HCT116 (cell line): ENCODE measurements at regions not wholly inside any gene's neighbourhood (a gene's known extent, or its start where the extent isn't known, plus 50 kb on each side); places are given as distances from the start of the nearest gene placed in this dataset.

ENCODE experiments used
- ATAC-seq: fragments of 200-7000 bp; cut with Tn5 transposase; 2 replicates; pipeline ENCODE4 v1.9.1; 2020; ENCODE audit warnings: mild to moderate bottlenecking, moderate library complexity
- BruUV-seq: library from RNA; stranded (reverse); fragments of 400-500 nt; replicated peaks from 2 replicates; lab custom pipeline; 2021; lab: Mats Ljungman, UMichigan
- CTCF ChIA-PET: fragments of 300-600 bp; sonication (Branson Sonifier 250); formaldehyde crosslinking; loops from one replicate; lab custom pipeline; 2021; ENCODE audit warnings: antibody characterized with exemption; lab: Charles Lee
- POLR2A ChIA-PET: fragments of 300-600, 350-600 bp; sonication (Branson Sonifier 250); formaldehyde crosslinking; loops from one replicate; lab custom pipeline; 2021; ENCODE audit warnings: antibody characterized with exemption; lab: Charles Lee
- RAD21 ChIA-PET, 2 experiments: fragments of 300-600 bp; sonication (Branson Sonifier 250); formaldehyde crosslinking; loops; one replicate each; lab custom pipeline; 2023; ENCODE audit warnings: low total read pairs in 2 of 2; ENCODE audit not compliant: uncharacterized antibody in 2 of 2, unreplicated experiment in 2 of 2, low non-redundant PET in 1 of 2; lab: Charles Lee
- DNase-seq: peaks from one replicate; pipeline ENCODE4 v3.0.0-alpha.2; 2010; ENCODE audit warnings: low read depth, low spot score
- H2AFZ ChIP-seq: fragments of 200-600 bp; shearing (Covaris generic), sonication (generic); 2 replicates; pipeline ENCODE4 v1.6.1; 2017; ENCODE audit warnings: low read depth, mixed run types, mixed read lengths, antibody characterized with exemption, low read length; ENCODE audit not compliant: poor library complexity, severe bottlenecking
- H3K27ac ChIP-seq: 2 replicates; pipeline ENCODE4 v1.5.1; 2012; ENCODE audit warnings: low read depth, low read length
- H3K27me3 ChIP-seq: fragments of 200-600 bp; sonication (generic); 2 replicates; pipeline ENCODE4 v1.6.1; 2016; ENCODE audit warnings: mixed run types, low read length, mixed read lengths; ENCODE audit not compliant: insufficient read depth
- H3K36me3 ChIP-seq, 2 experiments: fragments of 200-500 bp in 1 of 2; fragments of 200-600 bp in 1 of 2; sonication (Bioruptor generic) in 1 of 2; sonication (generic) in 1 of 2; 2 replicates each; pipeline versions ENCODE4 v1.5.1 to v1.6.1; 2014 to 2016; ENCODE audit warnings: low read length in 2 of 2, inconsistent platforms in 1 of 2, mixed read lengths in 1 of 2, mixed run types in 1 of 2; ENCODE audit not compliant: insufficient read depth in 2 of 2, control insufficient read depth in 1 of 2
- H3K4me1 ChIP-seq, 2 experiments: fragments of 200-600 bp in 1 of 2; sonication (generic) in 1 of 2; 2 replicates each; pipeline versions ENCODE4 v1.5.1 to v1.6.1; 2012 to 2017; ENCODE audit warnings: low read length in 2 of 2, inconsistent platforms in 1 of 2, mild to moderate bottlenecking in 1 of 2, mixed read lengths in 1 of 2, mixed run types in 1 of 2, moderate library complexity in 1 of 2; ENCODE audit not compliant: insufficient read depth in 2 of 2, control insufficient read depth in 1 of 2
- H3K4me2 ChIP-seq: fragments of 200-600 bp; sonication (generic); 2 replicates; pipeline ENCODE4 v1.6.1; 2017; ENCODE audit warnings: mixed run types, low read length, mixed read lengths
- H3K4me3 ChIP-seq, 2 experiments: fragments of 200-600 bp in 1 of 2; sonication (generic) in 1 of 2; replicated peaks in 1 of 2; 2 replicates each; pipeline ENCODE4 v1.5.1; 2011 to 2016; ENCODE audit warnings: low read length in 2 of 2, control low read depth in 1 of 2, low read depth in 1 of 2, mild to moderate bottlenecking in 1 of 2, mixed read lengths in 1 of 2, mixed run types in 1 of 2
- H3K79me2 ChIP-seq: fragments of 200-600 bp; sonication (generic); 2 replicates; pipeline ENCODE4 v1.6.1; 2017; ENCODE audit warnings: mild to moderate bottlenecking, mixed run types, low read length, moderate library complexity, mixed read lengths; ENCODE audit not compliant: insufficient read depth
- H3K9ac ChIP-seq: fragments of 200-600 bp; sonication (generic); 2 replicates; pipeline ENCODE4 v1.6.1; 2016; ENCODE audit warnings: low read length, mixed read lengths
- H3K9me2 ChIP-seq: fragments of 200-600 bp; sonication (generic), shearing (Covaris generic); 2 replicates; pipeline ENCODE4 v1.6.1; 2017; ENCODE audit warnings: mixed run types, mild to moderate bottlenecking, moderate library complexity; ENCODE audit not compliant: insufficient read depth
- H3K9me3 ChIP-seq, 2 experiments: fragments of 200-500 bp in 1 of 2; fragments of 200-600 bp in 1 of 2; sonication (Bioruptor generic) in 1 of 2; sonication (generic) in 1 of 2; 2 replicates each; pipeline ENCODE4 v1.6.1; 2014 to 2017; ENCODE audit warnings: low read length in 2 of 2, mixed read lengths in 2 of 2, inconsistent platforms in 1 of 2, low read depth in 1 of 2, mild to moderate bottlenecking in 1 of 2, mixed run types in 1 of 2, moderate library complexity in 1 of 2; ENCODE audit not compliant: control insufficient read depth in 1 of 2, insufficient read depth in 1 of 2
- H4K20me1 ChIP-seq: fragments of 200-600 bp; sonication (generic), shearing (Covaris generic); 2 replicates; pipeline ENCODE4 v1.6.1; 2017; ENCODE audit warnings: mixed run types, mild to moderate bottlenecking, moderate library complexity; ENCODE audit not compliant: insufficient read depth
- CBX3 ChIP-seq: IDR thresholded peaks from 2 replicates; pipeline ENCODE4 v1.6.1; 2012; ENCODE audit warnings: low read depth
- CEBPB ChIP-seq: IDR thresholded peaks from 2 replicates; pipeline ENCODE4 v1.6.1; 2012; ENCODE audit warnings: low read depth
- EGR1 ChIP-seq: IDR thresholded peaks from 2 replicates; pipeline ENCODE4 v1.6.1; 2012; ENCODE audit warnings: low read depth
- ELF1 ChIP-seq: IDR thresholded peaks from 2 replicates; pipeline ENCODE4 v1.6.1; 2012; ENCODE audit warnings: low read depth, borderline replicate concordance
- FOSL1 ChIP-seq: IDR thresholded peaks from 2 replicates; pipeline ENCODE4 v1.6.1; 2012; ENCODE audit warnings: low read depth
- JUND ChIP-seq: IDR thresholded peaks from 2 replicates; pipeline ENCODE4 v1.6.1; 2012
- POLR2A ChIP-seq: IDR thresholded peaks from 2 replicates; pipeline ENCODE4 v1.7.0; 2011; ENCODE audit warnings: borderline replicate concordance; ENCODE audit not compliant: insufficient read depth, insufficient read length; ENCODE audit errors: extremely low read depth
- RAD21 ChIP-seq: IDR thresholded peaks from 2 replicates; pipeline ENCODE4 v1.6.1; 2012; ENCODE audit warnings: low read depth, mild to moderate bottlenecking
- SIN3A ChIP-seq: IDR thresholded peaks from 2 replicates; pipeline ENCODE4 v1.6.1; 2012; ENCODE audit warnings: low read depth
- SP1 ChIP-seq: IDR thresholded peaks from 2 replicates; pipeline ENCODE4 v1.6.1; 2012; ENCODE audit warnings: low read depth
- SRF ChIP-seq: IDR thresholded peaks from 2 replicates; pipeline ENCODE4 v1.6.1; 2012; ENCODE audit warnings: low read depth
- ZNF274 ChIP-seq: fragments of 200-500 bp; sonication (Bioruptor generic); IDR thresholded peaks from 2 replicates; pipeline ENCODE4 v1.6.1; 2014; ENCODE audit warnings: mild to moderate bottlenecking, low read depth, low read length, inconsistent platforms
- intact Hi-C: fragments of 100-400 bp; cut with micrococcal nuclease; formaldehyde crosslinking; loops from 2 replicates; pipeline ENCODE4 v1.10.0; 2022
- TF ChIP-seq, protein P1 (sequence below), 3 experiments: fragments of 200-600 bp in 1 of 3; sonication (generic) in 1 of 3; IDR thresholded peaks in 2 of 3; conservative IDR thresholded peaks in 1 of 3; 2 replicates each; pipeline ENCODE4 v1.5.1; 2012 to 2017; ENCODE audit warnings: low read depth in 2 of 3, low read length in 2 of 3, antibody characterized with exemption in 1 of 3, borderline replicate concordance in 1 of 3, control low read depth in 1 of 3, mild to moderate bottlenecking in 1 of 3, mixed read lengths in 1 of 3, mixed run types in 1 of 3, moderate library complexity in 1 of 3; ENCODE audit not compliant: insufficient read depth in 1 of 3
- TF ChIP-seq, protein P2 (sequence below): IDR thresholded peaks from 2 replicates; pipeline ENCODE4 v1.6.1; 2012
- TF ChIP-seq, protein P3 (sequence below): IDR thresholded peaks from 2 replicates; pipeline ENCODE4 v1.6.1; 2012; ENCODE audit warnings: low read depth
- TF ChIP-seq, protein P4 (sequence below): IDR thresholded peaks from 2 replicates; pipeline ENCODE4 v1.6.1; 2011; ENCODE audit warnings: mild to moderate bottlenecking, low read length, moderate library complexity; ENCODE audit not compliant: insufficient replicate concordance; ENCODE audit errors: extremely low read depth

DNA sequence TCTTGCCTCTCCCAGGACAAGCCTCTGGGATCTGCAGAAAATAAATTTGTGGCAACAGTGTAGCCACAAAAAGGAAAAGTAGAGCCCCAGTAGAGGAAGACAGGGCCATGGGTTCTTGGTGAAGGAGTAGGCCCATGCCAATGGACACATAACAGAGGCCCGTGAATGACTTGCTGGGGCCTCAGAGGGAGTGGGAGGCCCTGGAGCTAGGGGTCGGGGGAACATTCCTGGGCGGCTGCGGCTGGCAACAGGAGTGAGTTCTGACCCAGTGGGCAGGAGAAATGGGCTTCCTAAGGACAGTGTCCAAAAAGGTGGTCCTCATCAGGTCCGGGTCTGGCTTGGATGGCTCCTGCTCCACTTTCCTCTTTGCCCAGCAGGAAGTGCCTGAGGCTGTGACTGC is 260.0 kb downstream of the CCSER2 start:
- ATAC-seq = no peak
- CTCF ChIA-PET = no interaction called here

More for the DNA sequence above, 260.0 kb downstream of the CCSER2 start:
- H3K9me2 ChIP-seq = no peaks in the 10 kb centered on the region
- TF ChIP-seq CBX3 = no peak
- no peak for TF ChIP-seq SP1
- no peak for TF ChIP-seq ZNF274
- no peak for TF ChIP-seq POLR2A
- TF ChIP-seq JUND = no peak
- no peak for TF ChIP-seq RAD21
- TF ChIP-seq, protein P1, sequence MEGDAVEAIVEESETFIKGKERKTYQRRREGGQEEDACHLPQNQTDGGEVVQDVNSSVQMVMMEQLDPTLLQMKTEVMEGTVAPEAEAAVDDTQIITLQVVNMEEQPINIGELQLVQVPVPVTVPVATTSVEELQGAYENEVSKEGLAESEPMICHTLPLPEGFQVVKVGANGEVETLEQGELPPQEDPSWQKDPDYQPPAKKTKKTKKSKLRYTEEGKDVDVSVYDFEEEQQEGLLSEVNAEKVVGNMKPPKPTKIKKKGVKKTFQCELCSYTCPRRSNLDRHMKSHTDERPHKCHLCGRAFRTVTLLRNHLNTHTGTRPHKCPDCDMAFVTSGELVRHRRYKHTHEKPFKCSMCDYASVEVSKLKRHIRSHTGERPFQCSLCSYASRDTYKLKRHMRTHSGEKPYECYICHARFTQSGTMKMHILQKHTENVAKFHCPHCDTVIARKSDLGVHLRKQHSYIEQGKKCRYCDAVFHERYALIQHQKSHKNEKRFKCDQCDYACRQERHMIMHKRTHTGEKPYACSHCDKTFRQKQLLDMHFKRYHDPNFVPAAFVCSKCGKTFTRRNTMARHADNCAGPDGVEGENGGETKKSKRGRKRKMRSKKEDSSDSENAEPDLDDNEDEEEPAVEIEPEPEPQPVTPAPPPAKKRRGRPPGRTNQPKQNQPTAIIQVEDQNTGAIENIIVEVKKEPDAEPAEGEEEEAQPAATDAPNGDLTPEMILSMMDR (IDR thresholded peaks at IDR 0.05 in 2 of 3, conservative IDR thresholded peaks at IDR 0.05 in 1 of 3; ENCODE audit: borderline replicate concordance in 1 of 3, insufficient read depth in 1 of 3, low read depth in 2 of 3, low read length in 2 of 3) = no peak
- no peak for TF ChIP-seq SRF
- TF ChIP-seq, protein P2, sequence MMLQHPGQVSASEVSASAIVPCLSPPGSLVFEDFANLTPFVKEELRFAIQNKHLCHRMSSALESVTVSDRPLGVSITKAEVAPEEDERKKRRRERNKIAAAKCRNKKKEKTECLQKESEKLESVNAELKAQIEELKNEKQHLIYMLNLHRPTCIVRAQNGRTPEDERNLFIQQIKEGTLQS = no peak
- TF ChIP-seq EGR1 = no peak
- no peak for TF ChIP-seq FOSL1
- no peak for TF ChIP-seq ELF1
- TF ChIP-seq, protein P3, sequence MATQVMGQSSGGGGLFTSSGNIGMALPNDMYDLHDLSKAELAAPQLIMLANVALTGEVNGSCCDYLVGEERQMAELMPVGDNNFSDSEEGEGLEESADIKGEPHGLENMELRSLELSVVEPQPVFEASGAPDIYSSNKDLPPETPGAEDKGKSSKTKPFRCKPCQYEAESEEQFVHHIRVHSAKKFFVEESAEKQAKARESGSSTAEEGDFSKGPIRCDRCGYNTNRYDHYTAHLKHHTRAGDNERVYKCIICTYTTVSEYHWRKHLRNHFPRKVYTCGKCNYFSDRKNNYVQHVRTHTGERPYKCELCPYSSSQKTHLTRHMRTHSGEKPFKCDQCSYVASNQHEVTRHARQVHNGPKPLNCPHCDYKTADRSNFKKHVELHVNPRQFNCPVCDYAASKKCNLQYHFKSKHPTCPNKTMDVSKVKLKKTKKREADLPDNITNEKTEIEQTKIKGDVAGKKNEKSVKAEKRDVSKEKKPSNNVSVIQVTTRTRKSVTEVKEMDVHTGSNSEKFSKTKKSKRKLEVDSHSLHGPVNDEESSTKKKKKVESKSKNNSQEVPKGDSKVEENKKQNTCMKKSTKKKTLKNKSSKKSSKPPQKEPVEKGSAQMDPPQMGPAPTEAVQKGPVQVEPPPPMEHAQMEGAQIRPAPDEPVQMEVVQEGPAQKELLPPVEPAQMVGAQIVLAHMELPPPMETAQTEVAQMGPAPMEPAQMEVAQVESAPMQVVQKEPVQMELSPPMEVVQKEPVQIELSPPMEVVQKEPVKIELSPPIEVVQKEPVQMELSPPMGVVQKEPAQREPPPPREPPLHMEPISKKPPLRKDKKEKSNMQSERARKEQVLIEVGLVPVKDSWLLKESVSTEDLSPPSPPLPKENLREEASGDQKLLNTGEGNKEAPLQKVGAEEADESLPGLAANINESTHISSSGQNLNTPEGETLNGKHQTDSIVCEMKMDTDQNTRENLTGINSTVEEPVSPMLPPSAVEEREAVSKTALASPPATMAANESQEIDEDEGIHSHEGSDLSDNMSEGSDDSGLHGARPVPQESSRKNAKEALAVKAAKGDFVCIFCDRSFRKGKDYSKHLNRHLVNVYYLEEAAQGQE = no peak
- TF ChIP-seq CEBPB = no peak
- TF ChIP-seq, protein P4, sequence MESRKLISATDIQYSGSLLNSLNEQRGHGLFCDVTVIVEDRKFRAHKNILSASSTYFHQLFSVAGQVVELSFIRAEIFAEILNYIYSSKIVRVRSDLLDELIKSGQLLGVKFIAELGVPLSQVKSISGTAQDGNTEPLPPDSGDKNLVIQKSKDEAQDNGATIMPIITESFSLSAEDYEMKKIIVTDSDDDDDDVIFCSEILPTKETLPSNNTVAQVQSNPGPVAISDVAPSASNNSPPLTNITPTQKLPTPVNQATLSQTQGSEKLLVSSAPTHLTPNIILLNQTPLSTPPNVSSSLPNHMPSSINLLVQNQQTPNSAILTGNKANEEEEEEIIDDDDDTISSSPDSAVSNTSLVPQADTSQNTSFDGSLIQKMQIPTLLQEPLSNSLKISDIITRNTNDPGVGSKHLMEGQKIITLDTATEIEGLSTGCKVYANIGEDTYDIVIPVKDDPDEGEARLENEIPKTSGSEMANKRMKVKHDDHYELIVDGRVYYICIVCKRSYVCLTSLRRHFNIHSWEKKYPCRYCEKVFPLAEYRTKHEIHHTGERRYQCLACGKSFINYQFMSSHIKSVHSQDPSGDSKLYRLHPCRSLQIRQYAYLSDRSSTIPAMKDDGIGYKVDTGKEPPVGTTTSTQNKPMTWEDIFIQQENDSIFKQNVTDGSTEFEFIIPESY = no peak
- no peak for TF ChIP-seq SIN3A
- TF ChIP-seq, all 23 proteins: peak for 0
- Histone ChIP-seq H3K4me2 (no peak overlapping the region), H3K79me2 (no peaks in the 10 kb centered on the region), H2AFZ (no peak overlapping the region), H3K27me3 (peaks cover 4% of the 10 kb centered on the region), H3K9me3 (no peaks in the 10 kb centered on the region), H3K27ac (no peak overlapping the region), H3K9ac (no peak overlapping the region), H3K4me1 (no peaks in the 10 kb centered on the region), H4K20me1 (no peaks in the 10 kb centered on the region), H3K36me3 (no peaks in the 10 kb centered on the region), H3K4me3 (no peak overlapping the region)
- ChIA-PET RAD21 (interaction anchor here in 1 of 2 experiments (0.6 kb wide), 1 partner anchor 15 kb away, joined by 7 read pairs; no protein-coding TSS in a partner anchor), POLR2A (no interaction called here)
- intact Hi-C loops = no loop called here
- no peak for DNase-seq
- BruUV-seq = no TSS peak
